ENCODE measurements at regions not wholly inside any gene's neighbourhood (a gene's known extent, or its start where the extent isn't known, plus 50 kb on each side); places are given as distances from the start of the nearest gene placed in this dataset.

DNA sequence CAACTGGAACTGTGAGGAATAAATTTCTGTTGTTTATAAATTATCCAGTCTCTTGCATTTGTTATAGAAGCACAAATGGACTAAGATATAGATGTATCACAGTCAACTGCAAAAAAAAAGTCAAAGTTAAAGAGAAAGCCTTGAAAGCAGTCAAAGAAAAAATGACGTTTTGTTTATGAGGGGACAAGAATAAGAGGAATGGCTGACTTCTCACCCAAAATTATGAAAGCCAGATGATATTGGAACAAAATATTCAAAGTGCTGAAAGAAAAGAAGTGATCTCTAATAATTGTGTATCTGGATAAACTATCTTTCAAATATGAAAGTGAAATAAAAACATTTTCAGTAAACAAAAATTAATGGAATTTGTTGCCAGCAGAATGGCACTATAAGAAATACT lies 171.8 kb upstream of the IGF1R start:
- TF ChIP-seq CTCF (conservative IDR thresholded peaks at IDR 0.05) (no peak), ZFX (IDR thresholded peaks at IDR 0.05) (no peak)
